ENCODE measurements at regions not wholly inside any gene's neighbourhood (a gene's known extent, or its start where the extent isn't known, plus 50 kb on each side); places are given as distances from the start of the nearest gene placed in this dataset.

DNA sequence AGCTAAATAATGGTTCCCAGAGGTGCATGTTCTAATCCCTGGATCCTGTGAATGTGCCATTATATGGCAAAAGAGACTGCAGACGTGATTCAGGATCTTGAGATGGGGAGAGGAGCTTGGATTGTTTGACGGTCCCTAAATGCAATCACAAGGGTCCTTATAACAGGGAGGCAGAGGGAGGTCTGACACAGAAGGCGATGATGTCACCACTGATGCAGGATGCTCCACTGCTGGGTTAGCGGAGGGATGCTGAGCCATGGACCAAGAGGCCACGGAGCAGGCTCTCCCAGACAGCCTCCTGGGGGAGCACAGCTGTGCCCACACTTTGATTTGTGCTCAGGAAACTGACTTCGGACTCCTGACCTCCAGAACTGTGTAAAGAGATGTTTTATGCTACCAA lies 156.2 kb downstream of the UXS1 start (continued):
- no peak for TF ChIP-seq ATF1 (CRISPR knock-in tag; IDR thresholded peaks at IDR 0.05)
- TF ChIP-seq GABPB1 (CRISPR knock-in tag; IDR thresholded peaks at IDR 0.05), result no peak

DNA sequence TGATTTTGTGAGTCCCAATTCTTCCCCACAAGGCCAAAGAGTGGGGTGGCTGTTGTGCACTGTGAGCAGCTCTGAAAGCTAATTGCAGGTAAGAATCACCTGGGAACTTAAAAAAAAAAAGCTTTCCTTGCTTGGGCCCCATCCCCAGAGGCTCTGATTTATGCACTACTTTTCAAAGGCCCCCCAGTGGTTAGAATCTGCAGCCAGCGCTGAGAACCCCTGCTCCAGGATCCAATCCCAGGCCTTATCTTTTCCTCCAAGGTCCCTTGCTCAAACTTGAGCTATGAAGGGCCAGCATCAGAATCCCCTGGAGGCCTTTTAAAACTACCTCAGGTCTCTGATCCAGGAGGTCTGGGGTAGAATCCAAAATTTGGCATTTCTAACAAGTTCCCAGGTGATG lies 156.8 kb downstream of the UXS1 start:
- Mint-ChIP-seq H3K9me3 (peaks cover 13% of the 10 kb centered on the region), H3K27me3 (ENCODE audit: low read depth) (no peaks in the 10 kb centered on the region), H3K36me3 (no peaks in the 10 kb centered on the region), H3K4me1 (peaks cover 6% of the 10 kb centered on the region), H3K27ac (no peak overlapping the region), H3K4me3 (no peak overlapping the region)
- ATAC-seq (peak; percentile 60), DNase-seq (ENCODE audit: low spot score) (no peak)
- ChIA-PET POLR2A (no interaction called here), CTCF (interaction anchor here (1.0 kb wide), 1 partner anchor 21 kb away, joined by 3 read pairs; no protein-coding TSS in a partner anchor)
- TF ChIP-seq, protein P1, sequence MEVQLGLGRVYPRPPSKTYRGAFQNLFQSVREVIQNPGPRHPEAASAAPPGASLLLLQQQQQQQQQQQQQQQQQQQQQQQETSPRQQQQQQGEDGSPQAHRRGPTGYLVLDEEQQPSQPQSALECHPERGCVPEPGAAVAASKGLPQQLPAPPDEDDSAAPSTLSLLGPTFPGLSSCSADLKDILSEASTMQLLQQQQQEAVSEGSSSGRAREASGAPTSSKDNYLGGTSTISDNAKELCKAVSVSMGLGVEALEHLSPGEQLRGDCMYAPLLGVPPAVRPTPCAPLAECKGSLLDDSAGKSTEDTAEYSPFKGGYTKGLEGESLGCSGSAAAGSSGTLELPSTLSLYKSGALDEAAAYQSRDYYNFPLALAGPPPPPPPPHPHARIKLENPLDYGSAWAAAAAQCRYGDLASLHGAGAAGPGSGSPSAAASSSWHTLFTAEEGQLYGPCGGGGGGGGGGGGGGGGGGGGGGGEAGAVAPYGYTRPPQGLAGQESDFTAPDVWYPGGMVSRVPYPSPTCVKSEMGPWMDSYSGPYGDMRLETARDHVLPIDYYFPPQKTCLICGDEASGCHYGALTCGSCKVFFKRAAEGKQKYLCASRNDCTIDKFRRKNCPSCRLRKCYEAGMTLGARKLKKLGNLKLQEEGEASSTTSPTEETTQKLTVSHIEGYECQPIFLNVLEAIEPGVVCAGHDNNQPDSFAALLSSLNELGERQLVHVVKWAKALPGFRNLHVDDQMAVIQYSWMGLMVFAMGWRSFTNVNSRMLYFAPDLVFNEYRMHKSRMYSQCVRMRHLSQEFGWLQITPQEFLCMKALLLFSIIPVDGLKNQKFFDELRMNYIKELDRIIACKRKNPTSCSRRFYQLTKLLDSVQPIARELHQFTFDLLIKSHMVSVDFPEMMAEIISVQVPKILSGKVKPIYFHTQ (CRISPR knock-in tag; IDR thresholded peaks at IDR 0.05), result no peak
- no peak for TF ChIP-seq TP53 (CRISPR knock-in tag; IDR thresholded peaks at IDR 0.05)
- TF ChIP-seq ZNF232 (CRISPR knock-in tag; IDR thresholded peaks at IDR 0.05), result no peak
- TF ChIP-seq, protein P2, sequence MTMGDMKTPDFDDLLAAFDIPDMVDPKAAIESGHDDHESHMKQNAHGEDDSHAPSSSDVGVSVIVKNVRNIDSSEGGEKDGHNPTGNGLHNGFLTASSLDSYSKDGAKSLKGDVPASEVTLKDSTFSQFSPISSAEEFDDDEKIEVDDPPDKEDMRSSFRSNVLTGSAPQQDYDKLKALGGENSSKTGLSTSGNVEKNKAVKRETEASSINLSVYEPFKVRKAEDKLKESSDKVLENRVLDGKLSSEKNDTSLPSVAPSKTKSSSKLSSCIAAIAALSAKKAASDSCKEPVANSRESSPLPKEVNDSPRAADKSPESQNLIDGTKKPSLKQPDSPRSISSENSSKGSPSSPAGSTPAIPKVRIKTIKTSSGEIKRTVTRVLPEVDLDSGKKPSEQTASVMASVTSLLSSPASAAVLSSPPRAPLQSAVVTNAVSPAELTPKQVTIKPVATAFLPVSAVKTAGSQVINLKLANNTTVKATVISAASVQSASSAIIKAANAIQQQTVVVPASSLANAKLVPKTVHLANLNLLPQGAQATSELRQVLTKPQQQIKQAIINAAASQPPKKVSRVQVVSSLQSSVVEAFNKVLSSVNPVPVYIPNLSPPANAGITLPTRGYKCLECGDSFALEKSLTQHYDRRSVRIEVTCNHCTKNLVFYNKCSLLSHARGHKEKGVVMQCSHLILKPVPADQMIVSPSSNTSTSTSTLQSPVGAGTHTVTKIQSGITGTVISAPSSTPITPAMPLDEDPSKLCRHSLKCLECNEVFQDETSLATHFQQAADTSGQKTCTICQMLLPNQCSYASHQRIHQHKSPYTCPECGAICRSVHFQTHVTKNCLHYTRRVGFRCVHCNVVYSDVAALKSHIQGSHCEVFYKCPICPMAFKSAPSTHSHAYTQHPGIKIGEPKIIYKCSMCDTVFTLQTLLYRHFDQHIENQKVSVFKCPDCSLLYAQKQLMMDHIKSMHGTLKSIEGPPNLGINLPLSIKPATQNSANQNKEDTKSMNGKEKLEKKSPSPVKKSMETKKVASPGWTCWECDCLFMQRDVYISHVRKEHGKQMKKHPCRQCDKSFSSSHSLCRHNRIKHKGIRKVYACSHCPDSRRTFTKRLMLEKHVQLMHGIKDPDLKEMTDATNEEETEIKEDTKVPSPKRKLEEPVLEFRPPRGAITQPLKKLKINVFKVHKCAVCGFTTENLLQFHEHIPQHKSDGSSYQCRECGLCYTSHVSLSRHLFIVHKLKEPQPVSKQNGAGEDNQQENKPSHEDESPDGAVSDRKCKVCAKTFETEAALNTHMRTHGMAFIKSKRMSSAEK (CRISPR knock-in tag; IDR thresholded peaks at IDR 0.05; ENCODE audit: borderline replicate concordance), result no peak
- TF ChIP-seq, protein P3, sequence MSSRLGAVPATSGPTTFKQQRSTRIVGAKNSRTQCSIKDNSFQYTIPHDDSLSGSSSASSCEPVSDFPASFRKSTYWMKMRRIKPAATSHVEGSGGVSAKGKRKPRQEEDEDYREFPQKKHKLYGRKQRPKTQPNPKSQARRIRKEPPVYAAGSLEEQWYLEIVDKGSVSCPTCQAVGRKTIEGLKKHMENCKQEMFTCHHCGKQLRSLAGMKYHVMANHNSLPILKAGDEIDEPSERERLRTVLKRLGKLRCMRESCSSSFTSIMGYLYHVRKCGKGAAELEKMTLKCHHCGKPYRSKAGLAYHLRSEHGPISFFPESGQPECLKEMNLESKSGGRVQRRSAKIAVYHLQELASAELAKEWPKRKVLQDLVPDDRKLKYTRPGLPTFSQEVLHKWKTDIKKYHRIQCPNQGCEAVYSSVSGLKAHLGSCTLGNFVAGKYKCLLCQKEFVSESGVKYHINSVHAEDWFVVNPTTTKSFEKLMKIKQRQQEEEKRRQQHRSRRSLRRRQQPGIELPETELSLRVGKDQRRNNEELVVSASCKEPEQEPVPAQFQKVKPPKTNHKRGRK (CRISPR knock-in tag; IDR thresholded peaks at IDR 0.05; ENCODE audit: borderline replicate concordance), result no peak
- TF ChIP-seq, protein P4, sequence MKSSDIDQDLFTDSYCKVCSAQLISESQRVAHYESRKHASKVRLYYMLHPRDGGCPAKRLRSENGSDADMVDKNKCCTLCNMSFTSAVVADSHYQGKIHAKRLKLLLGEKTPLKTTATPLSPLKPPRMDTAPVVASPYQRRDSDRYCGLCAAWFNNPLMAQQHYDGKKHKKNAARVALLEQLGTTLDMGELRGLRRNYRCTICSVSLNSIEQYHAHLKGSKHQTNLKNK (CRISPR knock-in tag; IDR thresholded peaks at IDR 0.05), result no peak
- TF ChIP-seq, protein P5, sequence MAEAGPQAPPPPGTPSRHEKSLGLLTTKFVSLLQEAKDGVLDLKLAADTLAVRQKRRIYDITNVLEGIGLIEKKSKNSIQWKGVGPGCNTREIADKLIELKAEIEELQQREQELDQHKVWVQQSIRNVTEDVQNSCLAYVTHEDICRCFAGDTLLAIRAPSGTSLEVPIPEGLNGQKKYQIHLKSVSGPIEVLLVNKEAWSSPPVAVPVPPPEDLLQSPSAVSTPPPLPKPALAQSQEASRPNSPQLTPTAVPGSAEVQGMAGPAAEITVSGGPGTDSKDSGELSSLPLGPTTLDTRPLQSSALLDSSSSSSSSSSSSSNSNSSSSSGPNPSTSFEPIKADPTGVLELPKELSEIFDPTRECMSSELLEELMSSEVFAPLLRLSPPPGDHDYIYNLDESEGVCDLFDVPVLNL (CRISPR knock-in tag; IDR thresholded peaks at IDR 0.05; ENCODE audit: borderline replicate concordance, low read depth), result no peak
- TF ChIP-seq, protein P6, sequence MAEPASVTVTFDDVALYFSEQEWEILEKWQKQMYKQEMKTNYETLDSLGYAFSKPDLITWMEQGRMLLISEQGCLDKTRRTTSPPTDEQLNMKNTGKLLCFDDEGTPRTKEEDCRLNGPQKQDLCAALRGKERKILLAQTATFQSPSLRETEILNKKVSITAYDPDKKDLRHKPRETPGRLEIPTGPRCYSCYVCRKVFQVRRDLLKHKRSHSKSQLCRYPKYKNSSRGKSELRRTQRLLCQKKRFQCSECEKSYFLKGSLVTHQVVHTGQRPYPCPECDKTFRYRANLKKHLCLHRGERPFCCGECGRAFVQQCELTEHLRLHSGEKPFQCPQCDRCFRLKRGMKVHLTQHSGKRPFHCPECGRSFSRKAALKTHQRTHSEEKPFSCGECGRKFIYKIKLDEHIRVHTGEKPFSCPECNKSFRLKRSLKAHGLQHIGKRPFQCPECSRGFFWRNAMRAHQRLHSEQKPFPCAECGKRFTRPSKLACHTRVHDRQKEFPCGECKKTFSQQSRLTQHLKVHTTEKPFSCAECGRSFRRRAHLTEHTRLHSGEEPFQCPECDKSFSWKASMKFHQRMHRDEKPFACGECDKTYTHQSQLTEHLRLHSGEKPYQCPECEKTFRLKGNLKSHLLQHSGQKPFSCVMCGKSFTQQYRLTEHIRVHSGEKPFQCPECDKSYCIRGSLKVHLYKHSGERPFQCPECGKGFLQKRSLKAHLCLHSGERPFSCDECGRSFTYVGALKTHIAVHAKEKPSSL (CRISPR knock-in tag; conservative IDR thresholded peaks at IDR 0.05), result no peak
- TF ChIP-seq, protein P7, sequence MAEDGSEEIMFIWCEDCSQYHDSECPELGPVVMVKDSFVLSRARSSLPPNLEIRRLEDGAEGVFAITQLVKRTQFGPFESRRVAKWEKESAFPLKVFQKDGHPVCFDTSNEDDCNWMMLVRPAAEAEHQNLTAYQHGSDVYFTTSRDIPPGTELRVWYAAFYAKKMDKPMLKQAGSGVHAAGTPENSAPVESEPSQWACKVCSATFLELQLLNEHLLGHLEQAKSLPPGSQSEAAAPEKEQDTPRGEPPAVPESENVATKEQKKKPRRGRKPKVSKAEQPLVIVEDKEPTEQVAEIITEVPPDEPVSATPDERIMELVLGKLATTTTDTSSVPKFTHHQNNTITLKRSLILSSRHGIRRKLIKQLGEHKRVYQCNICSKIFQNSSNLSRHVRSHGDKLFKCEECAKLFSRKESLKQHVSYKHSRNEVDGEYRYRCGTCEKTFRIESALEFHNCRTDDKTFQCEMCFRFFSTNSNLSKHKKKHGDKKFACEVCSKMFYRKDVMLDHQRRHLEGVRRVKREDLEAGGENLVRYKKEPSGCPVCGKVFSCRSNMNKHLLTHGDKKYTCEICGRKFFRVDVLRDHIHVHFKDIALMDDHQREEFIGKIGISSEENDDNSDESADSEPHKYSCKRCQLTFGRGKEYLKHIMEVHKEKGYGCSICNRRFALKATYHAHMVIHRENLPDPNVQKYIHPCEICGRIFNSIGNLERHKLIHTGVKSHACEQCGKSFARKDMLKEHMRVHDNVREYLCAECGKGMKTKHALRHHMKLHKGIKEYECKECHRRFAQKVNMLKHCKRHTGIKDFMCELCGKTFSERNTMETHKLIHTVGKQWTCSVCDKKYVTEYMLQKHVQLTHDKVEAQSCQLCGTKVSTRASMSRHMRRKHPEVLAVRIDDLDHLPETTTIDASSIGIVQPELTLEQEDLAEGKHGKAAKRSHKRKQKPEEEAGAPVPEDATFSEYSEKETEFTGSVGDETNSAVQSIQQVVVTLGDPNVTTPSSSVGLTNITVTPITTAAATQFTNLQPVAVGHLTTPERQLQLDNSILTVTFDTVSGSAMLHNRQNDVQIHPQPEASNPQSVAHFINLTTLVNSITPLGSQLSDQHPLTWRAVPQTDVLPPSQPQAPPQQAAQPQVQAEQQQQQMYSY (CRISPR knock-in tag; IDR thresholded peaks at IDR 0.05), result no peak
- no peak for TF ChIP-seq ZNF317 (CRISPR knock-in tag; IDR thresholded peaks at IDR 0.05; ENCODE audit: borderline replicate concordance, low read depth)
- no peak for TF ChIP-seq NR2C2 (CRISPR knock-in tag; IDR thresholded peaks at IDR 0.05)
- TF ChIP-seq NFYB (CRISPR knock-in tag; conservative IDR thresholded peaks at IDR 0.05; ENCODE audit: low read depth), result no peak
- TF ChIP-seq, protein P8, sequence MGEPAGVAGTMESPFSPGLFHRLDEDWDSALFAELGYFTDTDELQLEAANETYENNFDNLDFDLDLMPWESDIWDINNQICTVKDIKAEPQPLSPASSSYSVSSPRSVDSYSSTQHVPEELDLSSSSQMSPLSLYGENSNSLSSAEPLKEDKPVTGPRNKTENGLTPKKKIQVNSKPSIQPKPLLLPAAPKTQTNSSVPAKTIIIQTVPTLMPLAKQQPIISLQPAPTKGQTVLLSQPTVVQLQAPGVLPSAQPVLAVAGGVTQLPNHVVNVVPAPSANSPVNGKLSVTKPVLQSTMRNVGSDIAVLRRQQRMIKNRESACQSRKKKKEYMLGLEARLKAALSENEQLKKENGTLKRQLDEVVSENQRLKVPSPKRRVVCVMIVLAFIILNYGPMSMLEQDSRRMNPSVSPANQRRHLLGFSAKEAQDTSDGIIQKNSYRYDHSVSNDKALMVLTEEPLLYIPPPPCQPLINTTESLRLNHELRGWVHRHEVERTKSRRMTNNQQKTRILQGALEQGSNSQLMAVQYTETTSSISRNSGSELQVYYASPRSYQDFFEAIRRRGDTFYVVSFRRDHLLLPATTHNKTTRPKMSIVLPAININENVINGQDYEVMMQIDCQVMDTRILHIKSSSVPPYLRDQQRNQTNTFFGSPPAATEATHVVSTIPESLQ (CRISPR knock-in tag; IDR thresholded peaks at IDR 0.05), result no peak
- no peak for TF ChIP-seq ZBTB21 (CRISPR knock-in tag; IDR thresholded peaks at IDR 0.05; ENCODE audit: borderline replicate concordance)
- no peak for TF ChIP-seq ZNF671 (CRISPR knock-in tag; IDR thresholded peaks at IDR 0.05)
